ENCODE measurements at regions not wholly inside any gene's neighbourhood (a gene's known extent, or its start where the extent isn't known, plus 50 kb on each side); places are given as distances from the start of the nearest gene placed in this dataset.

DNA sequence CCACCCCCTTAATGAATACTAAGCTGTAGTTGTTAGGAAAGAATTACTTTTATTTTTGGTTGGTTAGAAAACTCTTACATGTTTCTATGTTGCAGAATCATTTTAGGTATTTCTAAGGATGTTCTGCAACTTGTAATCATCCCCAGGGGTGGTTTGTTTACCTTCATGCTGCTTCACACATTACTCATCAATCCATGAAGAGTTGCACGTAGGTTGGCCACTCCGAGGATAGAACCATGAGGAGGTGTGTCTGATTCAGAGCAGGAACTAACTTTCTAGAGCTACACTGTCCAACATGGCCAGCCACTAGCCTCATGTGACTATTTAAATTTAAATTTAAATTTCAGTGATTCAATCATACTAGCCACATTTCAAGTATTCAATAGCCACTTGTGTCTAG, 127.2 kb upstream of the FRMPD4 start:
- H3K36me3 Mint-ChIP-seq (ENCODE audit: insufficient read depth in 1 of 3, low read depth in 3 of 3): no peaks in the 10 kb centered on the region; a peak in 3 of 7 replicates
- Histone ChIP-seq H3K27ac (ENCODE audit: insufficient read length, low read depth, low read length) (no peak overlapping the region), H4K5ac (ENCODE audit: insufficient read length, low read depth, low read length) (no peak overlapping the region), H3K9me3 (ENCODE audit: control insufficient read depth, low read depth, low read length) (no peaks in the 10 kb centered on the region), H3K56ac (ENCODE audit: insufficient read length, low read depth, low read length) (no peak overlapping the region), H3K27me3 (ENCODE audit: insufficient read depth, low read length) (no peaks in the 10 kb centered on the region), H4K91ac (ENCODE audit: insufficient read length, low read depth, low read length) (no peak overlapping the region), H2AK5ac (ENCODE audit: insufficient read length, low read length) (no peak overlapping the region), H3K14ac (ENCODE audit: insufficient read depth, low read length) (no peak overlapping the region), H3K23me2 (ENCODE audit: insufficient read length, low read depth, low read length, poor library complexity, severe bottlenecking) (no peaks in the 10 kb centered on the region), H3K4me1 (ENCODE audit: insufficient read depth, low read length) (no peaks in the 10 kb centered on the region), H2AFZ (ENCODE audit: low read length) (no peak overlapping the region), H3K79me2 (ENCODE audit: insufficient read depth, low read length) (no peaks in the 10 kb centered on the region; the same call in 1 of the 2 replicates), H3K23ac (ENCODE audit: insufficient read length, low read depth, low read length) (no peak overlapping the region), H4K20me1 (ENCODE audit: control insufficient read depth, insufficient read depth, insufficient read length) (no peaks in the 10 kb centered on the region), H3T11ph (ENCODE audit: low read length) (no peak overlapping the region), H3K18ac (ENCODE audit: insufficient read length, low read depth, low read length) (no peak overlapping the region), H2BK12ac (ENCODE audit: insufficient read length, low read depth, low read length) (no peak overlapping the region), H2BK120ac (ENCODE audit: low read depth, low read length, poor library complexity, severe bottlenecking) (no peak overlapping the region), H3K4me2 (ENCODE audit: insufficient read depth, insufficient read length, low read length) (no peak overlapping the region), H3K4ac (ENCODE audit: low read depth, low read length) (no peak overlapping the region), H2BK15ac (ENCODE audit: low read depth, low read length) (no peak overlapping the region), H2BK5ac (ENCODE audit: insufficient read length, low read length) (no peak overlapping the region), H3K9ac (ENCODE audit: extremely low read depth, insufficient read length, low read length) (no peak overlapping the region), H3K79me1 (ENCODE audit: insufficient read depth, low read depth, low read length, poor library complexity, severe bottlenecking) (no peaks in the 10 kb centered on the region), H2BK20ac (ENCODE audit: low read depth, low read length, poor library complexity, severe bottlenecking) (no peak overlapping the region), H4K8ac (replicated peaks; ENCODE audit: insufficient read length, low read depth, low read length) (no peak overlapping the region)
- DNase-seq: no peak
- H3K9me3 Mint-ChIP-seq: peaks cover 54 to 63% of the 10 kb centered on the region in 2 experiments
- H3K27me3 Mint-ChIP-seq (ENCODE audit: low read depth): no peaks in the 10 kb centered on the region
- no peak overlapping the region for H3K27ac Mint-ChIP-seq
- H3K4me3 Mint-ChIP-seq: no peak overlapping the region
- no CpG with 5 or more reads among the region's 2 CpGs for WGBS (ENCODE audit: extremely low coverage, insufficient read length, low lambda C conversion rate)
- TF ChIP-seq, protein P1, sequence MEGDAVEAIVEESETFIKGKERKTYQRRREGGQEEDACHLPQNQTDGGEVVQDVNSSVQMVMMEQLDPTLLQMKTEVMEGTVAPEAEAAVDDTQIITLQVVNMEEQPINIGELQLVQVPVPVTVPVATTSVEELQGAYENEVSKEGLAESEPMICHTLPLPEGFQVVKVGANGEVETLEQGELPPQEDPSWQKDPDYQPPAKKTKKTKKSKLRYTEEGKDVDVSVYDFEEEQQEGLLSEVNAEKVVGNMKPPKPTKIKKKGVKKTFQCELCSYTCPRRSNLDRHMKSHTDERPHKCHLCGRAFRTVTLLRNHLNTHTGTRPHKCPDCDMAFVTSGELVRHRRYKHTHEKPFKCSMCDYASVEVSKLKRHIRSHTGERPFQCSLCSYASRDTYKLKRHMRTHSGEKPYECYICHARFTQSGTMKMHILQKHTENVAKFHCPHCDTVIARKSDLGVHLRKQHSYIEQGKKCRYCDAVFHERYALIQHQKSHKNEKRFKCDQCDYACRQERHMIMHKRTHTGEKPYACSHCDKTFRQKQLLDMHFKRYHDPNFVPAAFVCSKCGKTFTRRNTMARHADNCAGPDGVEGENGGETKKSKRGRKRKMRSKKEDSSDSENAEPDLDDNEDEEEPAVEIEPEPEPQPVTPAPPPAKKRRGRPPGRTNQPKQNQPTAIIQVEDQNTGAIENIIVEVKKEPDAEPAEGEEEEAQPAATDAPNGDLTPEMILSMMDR (conservative IDR thresholded peaks at IDR 0.05): no peak
- no peaks in the 10 kb centered on the region for H3K4me1 Mint-ChIP-seq

Measured in H9 (cell line).